Gastroesophageal sphincter (tissue), 4 donors: ENCODE measurements at regions not wholly inside any gene's neighbourhood (a gene's known extent, or its start where the extent isn't known, plus 50 kb on each side); places are given as distances from the start of the nearest gene placed in this dataset.

ENCODE experiments used
- ATAC-seq: fragments of 150-250 bp; one replicate; pipeline ENCODE4 v1.9.1; 2016; ENCODE audit warnings: mild to moderate bottlenecking, moderate library complexity
- H3K27ac ChIP-seq, 4 donors: fragments of 200-600 bp; sonication (generic) in 3 of 4; 1 replicate in 3 of 4; 2 replicates in 1 of 4; pipeline ENCODE4 v1.5.1; 2016 to 2019
- H3K27me3 ChIP-seq: fragments of 200-600 bp; sonication (generic); one replicate; pipeline ENCODE4 v1.5.1; 2019
- H3K36me3 ChIP-seq, 2 donors: fragments of 200-600 bp; sonication (generic); one replicate each; pipeline ENCODE4 v1.5.1; 2019; ENCODE audit warnings: control low read depth in 1 of 2
- H3K4me1 ChIP-seq, 3 donors: fragments of 200-600 bp; sonication (generic); 1 replicate in 2 of 3; 2 replicates in 1 of 3; pipeline ENCODE4 v1.5.1; 2016 to 2019; ENCODE audit warnings: control low read depth in 2 of 3
- H3K4me3 ChIP-seq, 2 donors: fragments of 200-600 bp; sonication (generic); one replicate each; pipeline ENCODE4 v1.5.1; 2019; ENCODE audit warnings: mild to moderate bottlenecking in 1 of 2, moderate library complexity in 1 of 2
- H3K9me3 ChIP-seq, 3 donors: fragments of 200-600 bp; sonication (generic); one replicate each; pipeline ENCODE4 v1.5.1; 2017 to 2019; ENCODE audit warnings: control low read depth in 2 of 3
- CTCF ChIP-seq, 4 experiments: fragments of 200-600 bp in 2 of 4; fragments of 450-650 bp in 2 of 4; sonication (generic) in 1 of 4; IDR thresholded peaks; one replicate each; pipeline ENCODE4 v1.5.1; 2017 to 2019; ENCODE audit warnings: antibody characterized with exemption in 4 of 4, mild to moderate bottlenecking in 2 of 4, moderate library complexity in 2 of 4
- EP300 ChIP-seq: sonication (generic); formaldehyde crosslinking; IDR thresholded peaks from one replicate; pipeline ENCODE4 v1.6.1; 2017; ENCODE audit warnings: antibody characterized with exemption, mild to moderate bottlenecking
- POLR2A ChIP-seq, 2 donors: fragments of 450-650 bp; IDR thresholded peaks; one replicate each; pipeline ENCODE4 v1.6.1; 2017; ENCODE audit warnings: antibody characterized with exemption in 2 of 2, mild to moderate bottlenecking in 2 of 2, moderate library complexity in 1 of 2
- POLR2AphosphoS5 ChIP-seq: sonication (generic); formaldehyde crosslinking; IDR thresholded peaks from one replicate; pipeline ENCODE4 v1.6.1; 2017; ENCODE audit warnings: antibody characterized with exemption
- WGBS, 2 donors: methylation state at CpG; one replicate each; pipeline ENCODE4 v1.1.5; 2018; ENCODE audit warnings: low coverage in 1 of 2; 5-methylcytosine and 5-hydroxymethylcytosine counted together

- H3K27me3 ChIP-seq = no peaks in the 10 kb centered on the region
These were observed 1497.5 kb downstream of the DPP10 start for GRCh38 chr2:115939902-115940301.

GRCh38 chr2:115942800-115943199 is 1500.4 kb downstream of the DPP10 start:
- TF ChIP-seq POLR2A (IDR thresholded peaks at IDR 0.05) (no peak), CTCF (IDR thresholded peaks at IDR 0.05) (no peak), EP300 (no peak), POLR2AphosphoS5 (no peak)
- H3K27ac ChIP-seq = no peak overlapping the region
- no peak for ATAC-seq
- WGBS, 2 donors = 48 to 94% methylated on average over 3 to 5 of the region's 5 CpGs
- no peaks in the 10 kb centered on the region for H3K4me1 ChIP-seq
- H3K36me3 ChIP-seq = no peaks in the 10 kb centered on the region
- peaks cover 0 to under 1% (median 0%) of the 10 kb centered on the region in 3 donors for H3K9me3 ChIP-seq
- H3K4me3 ChIP-seq = no peak overlapping the region
- no peaks in the 10 kb centered on the region for H3K27me3 ChIP-seq

More at GRCh38 chr2:115939902-115940301, 1497.5 kb downstream of the DPP10 start:
- Histone ChIP-seq H3K27ac (no peak overlapping the region), H3K4me1 (no peaks in the 10 kb centered on the region), H3K9me3 (no peaks in the 10 kb centered on the region), H3K4me3 (no peak overlapping the region), H3K36me3 (no peaks in the 10 kb centered on the region)
- WGBS, 2 donors = 70 to 88% methylated on average over 3 of the region's 3 CpGs
- TF ChIP-seq EP300 (no peak), POLR2AphosphoS5 (no peak), POLR2A (IDR thresholded peaks at IDR 0.05) (no peak), CTCF (IDR thresholded peaks at IDR 0.05) (no peak)
- ATAC-seq = no peak

DNA sequence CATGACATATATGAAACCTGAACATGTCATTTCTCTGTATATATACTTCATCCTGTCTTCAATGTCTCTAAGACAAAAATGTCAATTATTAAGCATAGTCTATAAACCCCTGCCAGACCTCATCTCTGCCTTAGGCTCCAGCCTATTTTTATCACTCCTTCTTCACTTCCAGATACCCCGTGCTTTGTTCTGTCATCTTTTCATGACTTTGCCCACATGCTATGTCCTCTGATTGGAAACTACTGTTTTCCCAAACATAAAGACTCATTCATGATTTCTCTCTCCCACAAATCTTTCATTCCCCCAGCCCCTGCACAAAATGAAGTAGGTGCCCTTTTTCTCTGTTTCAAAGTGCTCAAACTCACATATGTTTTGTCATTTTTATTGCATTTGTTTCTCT is 1503.9 kb downstream of the DPP10 start:
- Histone ChIP-seq H3K4me3 (no peak overlapping the region), H3K27ac (no peak overlapping the region), H3K4me1 (no peaks in the 10 kb centered on the region), H3K36me3 (no peaks in the 10 kb centered on the region), H3K27me3 (no peaks in the 10 kb centered on the region), H3K9me3 (peaks cover 0 to 8% (median 0%) of the 10 kb centered on the region in 3 donors)
- no peak for ATAC-seq
- WGBS, 2 donors = 45 to 50% methylated on average over 1 of the region's 1 CpG
- no peak for TF ChIP-seq EP300
- no peak for TF ChIP-seq CTCF (IDR thresholded peaks at IDR 0.05)
- no peak for TF ChIP-seq POLR2A (IDR thresholded peaks at IDR 0.05)
- no peak for TF ChIP-seq POLR2AphosphoS5

DNA sequence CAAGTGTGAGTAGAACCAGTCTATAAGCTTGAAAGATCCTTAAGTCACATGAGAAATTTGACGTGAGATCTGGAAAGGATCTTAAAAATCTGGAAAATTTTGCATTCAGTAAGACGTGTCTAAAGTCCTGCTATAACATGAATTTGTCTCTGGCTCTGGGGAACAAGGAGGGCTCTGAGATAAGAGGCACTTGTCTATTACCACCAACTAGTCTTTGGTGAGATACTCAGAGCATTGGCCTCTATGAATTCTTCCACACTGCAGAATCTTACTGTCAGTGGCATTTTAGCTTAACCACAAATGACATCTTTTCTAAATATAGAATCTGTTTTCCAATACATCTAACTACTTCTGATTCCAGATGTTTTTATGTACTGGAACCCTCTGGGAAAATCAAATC is 1504.5 kb downstream of the DPP10 start:
- Histone ChIP-seq H3K4me3 (no peak overlapping the region), H3K36me3 (no peaks in the 10 kb centered on the region), H3K9me3 (peaks cover 0 to 8% (median 0%) of the 10 kb centered on the region in 3 donors), H3K27ac (no peak overlapping the region), H3K4me1 (no peaks in the 10 kb centered on the region), H3K27me3 (no peaks in the 10 kb centered on the region)
- TF ChIP-seq POLR2AphosphoS5 (no peak), POLR2A (IDR thresholded peaks at IDR 0.05) (no peak), CTCF (IDR thresholded peaks at IDR 0.05) (no peak)
- no peak for ATAC-seq
- WGBS, 2 donors = 49 to 63% methylated on average over 2 of the region's 2 CpGs

GRCh38 chr2:115976916-115977315 is 1534.5 kb downstream of the DPP10 start:
- Histone ChIP-seq H3K9me3 (peaks cover 0 to 3% (median 0%) of the 10 kb centered on the region in 3 donors), H3K27ac (no peak overlapping the region), H3K36me3 (no peaks in the 10 kb centered on the region), H3K4me3 (no peak overlapping the region), H3K4me1 (no peaks in the 10 kb centered on the region), H3K27me3 (no peaks in the 10 kb centered on the region)
- ATAC-seq = no peak
- TF ChIP-seq POLR2A (IDR thresholded peaks at IDR 0.05) = no peak
- TF ChIP-seq CTCF (IDR thresholded peaks at IDR 0.05) = no peak
- no peak for TF ChIP-seq EP300
- TF ChIP-seq POLR2AphosphoS5 = no peak
- 33 to 67% methylated on average over 1 of the region's 1 CpG for WGBS, 2 donors
